IPS-15b (cell line): ENCODE measurements at regions not wholly inside any gene's neighbourhood (a gene's known extent, or its start where the extent isn't known, plus 50 kb on each side); places are given as distances from the start of the nearest gene placed in this dataset.

Experiments used
- H3K27me3 ChIP-seq: one replicate; pipeline ENCODE4 v1.6.1; 2013; ENCODE audit warnings: low read length; ENCODE audit not compliant: control insufficient read depth, insufficient read depth
- H3K36me3 ChIP-seq: one replicate; pipeline ENCODE4 v1.6.1; 2013; ENCODE audit warnings: low read length; ENCODE audit not compliant: control insufficient read depth, insufficient read depth
- H3K4me1 ChIP-seq: one replicate; pipeline ENCODE4 v1.6.1; 2013; ENCODE audit warnings: mild to moderate bottlenecking, low read length; ENCODE audit not compliant: control insufficient read depth, insufficient read depth
- H3K4me3 ChIP-seq: one replicate; pipeline ENCODE4 v1.5.1; 2013; ENCODE audit warnings: low read depth, low read length
- H3K9ac ChIP-seq: one replicate; pipeline ENCODE4 v1.6.1; 2013; ENCODE audit warnings: low read depth, mild to moderate bottlenecking, low read length
- H3K9me3 ChIP-seq: one replicate; pipeline ENCODE4 v1.6.1; 2013; ENCODE audit warnings: mild to moderate bottlenecking, low read length; ENCODE audit not compliant: control insufficient read depth, insufficient read depth

DNA sequence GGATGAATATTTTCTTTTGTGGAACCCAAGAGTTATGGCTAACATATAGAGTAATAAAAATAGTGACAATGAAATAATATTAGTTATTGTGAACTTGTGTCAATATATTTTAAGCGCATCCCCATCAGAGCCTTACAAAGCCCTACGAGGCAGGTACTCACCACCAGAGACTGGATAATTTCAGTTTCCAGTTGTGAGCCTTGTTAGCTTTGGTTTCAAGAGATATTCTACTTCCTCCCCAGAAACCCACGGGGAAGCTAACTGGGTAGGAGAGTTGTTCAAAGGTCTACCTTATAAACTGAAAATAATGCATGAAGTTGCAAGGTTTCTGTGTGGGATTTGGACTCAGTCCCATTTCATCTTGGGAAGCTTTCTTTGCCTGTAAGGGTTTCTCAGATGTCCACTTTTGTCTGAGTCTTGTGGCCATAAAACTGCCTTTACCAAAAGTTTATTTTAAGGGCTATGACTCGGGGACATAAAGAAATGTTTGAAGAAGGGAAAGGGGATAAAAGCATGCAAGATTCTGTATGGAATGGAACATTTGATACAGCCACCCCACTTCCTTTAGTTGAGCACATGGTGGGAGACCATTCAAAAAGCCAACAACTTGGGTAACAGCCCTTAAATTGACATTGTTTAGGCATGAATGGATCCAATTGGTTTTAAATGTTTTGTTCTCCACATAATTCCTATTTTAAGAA is 57.4 kb upstream of the ANKRD55 start:
- Histone ChIP-seq H3K9ac (no peak overlapping the region), H3K4me3 (no peak overlapping the region), H3K4me1 (peaks cover 3% of the 10 kb centered on the region), H3K36me3 (no peaks in the 10 kb centered on the region), H3K9me3 (no peaks in the 10 kb centered on the region), H3K27me3 (no peaks in the 10 kb centered on the region)

DNA sequence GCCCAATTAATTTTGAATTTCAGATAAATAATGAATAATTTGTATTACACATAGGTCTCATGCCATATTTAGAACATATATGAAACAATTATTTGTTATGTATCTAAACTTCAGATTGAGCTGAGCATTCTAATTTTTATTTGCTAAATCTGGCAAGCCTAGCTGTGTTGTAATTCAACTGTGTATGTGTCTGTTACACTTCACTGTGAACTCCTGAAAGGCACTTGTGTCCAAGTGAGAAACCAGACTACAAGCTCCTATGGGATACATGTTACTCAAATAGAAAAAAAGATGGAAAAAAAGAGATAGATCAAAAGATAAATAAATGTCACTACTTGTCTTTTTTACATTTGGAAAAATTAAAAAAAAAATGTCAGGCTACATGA is 56.5 kb upstream of the ANKRD55 start:
- H3K9ac ChIP-seq = no peak overlapping the region
- no peaks in the 10 kb centered on the region for H3K36me3 ChIP-seq

DNA sequence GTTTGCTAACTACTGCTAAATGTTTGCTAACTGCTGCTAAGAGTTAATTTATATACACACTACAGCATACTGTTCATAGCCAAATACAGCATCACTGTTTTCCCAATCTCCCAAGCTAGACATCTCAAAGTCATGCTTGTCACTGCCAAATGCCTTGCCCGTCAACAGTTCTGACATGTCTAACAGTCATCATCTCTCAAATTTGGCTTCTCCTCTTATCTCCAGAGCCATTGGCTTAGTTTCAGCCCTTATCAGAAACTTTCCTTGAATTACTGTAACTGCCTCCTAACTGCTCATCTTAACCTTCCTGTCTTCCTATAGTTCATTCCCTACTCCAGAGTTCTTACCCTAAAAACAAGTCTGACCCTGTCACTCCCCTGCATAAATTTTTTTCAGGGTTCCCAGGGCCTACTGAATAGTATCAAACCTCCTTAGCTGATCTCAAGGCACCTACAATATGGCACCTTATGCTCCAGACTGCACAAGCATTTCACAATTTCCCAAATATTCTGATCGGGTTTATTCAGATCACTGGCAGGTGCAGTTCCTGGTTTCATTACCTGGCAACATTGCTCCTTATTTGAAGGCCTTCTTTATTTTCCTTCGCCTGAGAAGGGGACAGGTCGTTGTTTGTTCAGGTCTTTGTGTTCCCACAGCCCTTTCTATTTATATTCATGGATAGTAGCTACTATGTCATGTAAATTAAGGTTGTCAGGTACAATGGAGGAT is 55.9 kb upstream of the ANKRD55 start:
- Histone ChIP-seq H3K27me3 (no peaks in the 10 kb centered on the region), H3K4me1 (peaks cover 3% of the 10 kb centered on the region), H3K4me3 (no peak overlapping the region), H3K9me3 (no peaks in the 10 kb centered on the region), H3K36me3 (no peaks in the 10 kb centered on the region), H3K9ac (no peak overlapping the region)

More for the DNA sequence above, 56.5 kb upstream of the ANKRD55 start:
- Histone ChIP-seq H3K4me3 (no peak overlapping the region), H3K4me1 (peaks cover 3% of the 10 kb centered on the region), H3K27me3 (no peaks in the 10 kb centered on the region), H3K9me3 (no peaks in the 10 kb centered on the region)

DNA sequence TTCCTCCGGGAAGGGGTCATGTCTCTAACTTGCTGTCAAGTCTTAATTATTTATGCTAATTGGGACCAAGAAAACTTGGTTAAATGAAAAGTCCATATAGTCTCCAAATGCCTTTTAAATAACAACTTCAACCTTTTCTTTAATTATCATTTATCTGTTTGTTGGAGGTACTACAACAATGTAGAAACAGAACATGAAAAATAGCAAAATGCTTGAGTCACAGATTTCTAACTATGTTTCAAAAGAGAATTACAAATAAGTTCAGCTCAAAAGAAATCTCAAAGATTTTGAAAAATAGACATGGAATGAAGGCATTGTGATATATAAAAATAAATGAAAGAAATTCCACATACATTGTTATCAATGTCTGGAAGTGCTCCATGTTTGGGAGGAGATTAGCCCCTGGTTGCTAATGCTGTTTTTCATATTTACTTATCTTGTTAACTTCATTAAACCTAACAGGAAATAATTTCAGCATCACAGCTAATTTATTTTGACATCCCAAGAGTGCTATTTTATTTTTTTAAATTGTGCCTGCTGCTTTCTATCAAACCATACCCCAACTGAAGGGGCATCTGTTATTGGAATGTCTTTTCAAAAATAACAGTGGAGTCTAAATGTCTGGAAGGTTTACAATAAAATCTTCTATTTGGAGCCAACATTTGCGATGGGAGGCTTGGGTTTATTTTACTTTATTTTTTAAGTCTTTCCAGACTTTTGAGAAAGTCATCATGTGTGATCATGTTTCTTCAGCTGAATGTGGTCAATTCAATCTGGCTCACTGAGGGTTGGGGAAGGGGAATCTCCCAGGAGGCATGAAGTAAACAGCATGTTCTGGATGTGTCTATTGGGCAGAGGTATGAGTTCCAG is 53.1 kb upstream of the ANKRD55 start:
- no peak overlapping the region for H3K4me3 ChIP-seq

DNA sequence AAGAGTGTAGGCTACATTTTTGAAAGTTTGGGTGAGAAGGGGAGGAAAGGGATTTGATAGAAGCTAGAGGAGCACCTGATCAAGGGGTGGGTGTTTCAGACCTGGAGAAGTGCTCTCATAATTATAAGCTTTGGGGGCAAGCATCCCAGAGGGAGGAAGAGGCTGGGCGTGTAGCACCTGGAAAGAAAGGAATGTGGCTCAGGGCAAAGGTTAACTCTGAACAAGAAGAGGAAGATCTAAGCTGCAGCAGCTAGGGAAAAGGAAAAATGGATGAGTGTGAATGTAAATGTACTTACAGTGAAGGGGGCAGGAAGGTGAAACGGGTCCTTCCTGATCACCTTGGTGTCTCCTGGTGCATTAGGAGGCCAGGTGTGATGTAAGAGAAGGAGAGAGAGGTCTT is 49.8 kb upstream of the ANKRD55 start:
- Histone ChIP-seq H3K36me3 (no peaks in the 10 kb centered on the region), H3K9ac (no peak overlapping the region), H3K4me3 (no peak overlapping the region), H3K9me3 (no peaks in the 10 kb centered on the region), H3K4me1 (no peaks in the 10 kb centered on the region), H3K27me3 (no peaks in the 10 kb centered on the region)

More for the DNA sequence above, 53.1 kb upstream of the ANKRD55 start:
- no peaks in the 10 kb centered on the region for H3K27me3 ChIP-seq
- H3K9me3 ChIP-seq = no peaks in the 10 kb centered on the region
- H3K9ac ChIP-seq = no peak overlapping the region
- H3K36me3 ChIP-seq = no peaks in the 10 kb centered on the region
- peaks cover 3% of the 10 kb centered on the region for H3K4me1 ChIP-seq
